Adrenal gland (tissue), 5 donors: ENCODE measurements at regions not wholly inside any gene's neighbourhood (a gene's known extent, or its start where the extent isn't known, plus 50 kb on each side); places are given as distances from the start of the nearest gene placed in this dataset.

ENCODE experiments used
- CTCF ChIP-seq, 6 experiments: fragments of 450-650 bp in 4 of 6; fragments of 200-600 bp in 2 of 6; sonication (generic) in 1 of 6; IDR thresholded peaks; 1 replicate in 5 of 6; 2 replicates in 1 of 6; pipeline versions ENCODE4 v1.5.1 to v1.8.0; 2016 to 2021; ENCODE audit warnings: antibody characterized with exemption in 6 of 6, mild to moderate bottlenecking in 2 of 6, moderate library complexity in 1 of 6
- POLR2A ChIP-seq, 2 donors: fragments of 450-650 bp; IDR thresholded peaks; one replicate each; pipeline ENCODE4 v1.6.1; 2017; ENCODE audit warnings: antibody characterized with exemption in 2 of 2, mild to moderate bottlenecking in 2 of 2, moderate library complexity in 1 of 2
- donor health status: DM: no; HTN: no; CAD: no.

DNA sequence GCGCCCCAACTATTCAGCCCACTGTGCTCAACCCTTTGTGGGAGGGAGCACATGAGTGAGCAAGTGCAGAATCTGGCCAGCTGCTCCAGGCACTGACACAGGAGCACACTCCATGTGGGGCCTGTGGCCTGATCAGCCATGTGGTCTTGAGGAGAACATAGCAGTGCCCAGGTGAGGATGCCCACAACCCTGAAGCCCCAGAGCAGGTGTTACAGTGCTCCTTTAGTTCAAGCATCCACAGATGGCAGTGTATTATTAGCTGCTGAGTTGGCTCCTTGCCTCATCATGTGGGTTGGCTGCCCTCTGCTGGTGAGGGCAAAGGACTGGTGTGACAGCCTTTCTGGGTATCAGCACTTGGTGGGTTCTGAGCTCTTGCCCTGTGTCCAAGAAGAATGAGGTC lies 1588.2 kb downstream of the SI start:
- TF ChIP-seq POLR2A (IDR thresholded peaks at IDR 0.05) (no peak), CTCF (IDR thresholded peaks at IDR 0.05) (peak in 4 of 6 experiments; percentile 7 to 39 (median 31))
